Coronary artery (tissue), 2 donors: ENCODE measurements at regions not wholly inside any gene's neighbourhood (a gene's known extent, or its start where the extent isn't known, plus 50 kb on each side); places are given as distances from the start of the nearest gene placed in this dataset.
"Not testable (repeated sequence)": the region's sequence is repeated elsewhere in the genome, so short reads cannot be mapped to it uniquely, and the experiment has no call there.

Experiments used
- DNase-seq: peaks from one replicate; pipeline ENCODE4 v3.0.0-alpha.2; 2017; ENCODE audit warnings: low spot score
- H3K27ac ChIP-seq, 2 donors: fragments of 200-600 bp; sonication (generic); one replicate each; pipeline ENCODE4 v1.5.1; 2016 to 2019
- H3K4me3 ChIP-seq: fragments of 200-600 bp; sonication (generic); 2 replicates; pipeline ENCODE4 v1.5.1; 2016; ENCODE audit warnings: mild to moderate bottlenecking, moderate library complexity
- TF ChIP-seq, protein P1 (sequence below): fragments of 200-600 bp; sonication (generic); IDR thresholded peaks from one replicate; pipeline ENCODE4 v1.5.1; 2019; ENCODE audit warnings: antibody characterized with exemption

DNA sequence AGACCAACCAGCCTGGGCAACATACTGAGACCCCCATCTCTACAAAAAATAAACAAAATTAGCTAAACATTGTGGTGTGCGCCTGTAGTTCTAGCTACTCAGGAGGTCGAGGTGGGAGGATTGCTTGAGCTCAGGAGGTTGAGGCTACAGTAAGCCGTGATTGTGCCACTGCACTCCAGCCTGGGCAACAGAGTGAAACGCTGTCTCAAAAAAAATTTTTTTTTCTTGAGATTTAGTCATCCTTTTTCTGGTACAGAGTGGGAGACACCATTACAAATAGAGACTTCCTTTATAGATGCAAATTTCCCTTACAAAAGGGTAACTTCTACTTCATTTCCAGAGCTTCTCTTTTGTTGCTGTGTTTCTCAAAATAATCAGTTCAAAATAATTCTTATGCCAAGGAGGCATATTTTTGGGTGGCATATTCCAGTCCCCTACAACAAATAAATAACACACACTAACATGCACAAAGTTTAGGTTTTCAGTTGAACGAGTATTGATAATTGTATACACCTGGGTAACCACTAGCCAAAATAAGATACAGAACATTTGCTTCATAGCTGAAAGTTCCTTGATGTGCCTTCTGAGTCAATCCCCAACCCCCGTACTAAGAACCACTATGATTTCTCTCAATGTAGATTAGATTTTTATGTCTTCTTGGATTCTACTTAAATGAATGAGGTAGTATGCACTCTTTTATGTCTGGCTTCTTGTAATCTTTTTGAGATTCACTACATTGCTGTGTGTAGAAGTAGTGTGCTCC is 248.9 kb upstream of the PROK2 start:
- Histone ChIP-seq H3K27ac (no peak overlapping the region), H3K4me3 (no peak overlapping the region)
- DNase-seq, result no peak
- TF ChIP-seq, protein P1, sequence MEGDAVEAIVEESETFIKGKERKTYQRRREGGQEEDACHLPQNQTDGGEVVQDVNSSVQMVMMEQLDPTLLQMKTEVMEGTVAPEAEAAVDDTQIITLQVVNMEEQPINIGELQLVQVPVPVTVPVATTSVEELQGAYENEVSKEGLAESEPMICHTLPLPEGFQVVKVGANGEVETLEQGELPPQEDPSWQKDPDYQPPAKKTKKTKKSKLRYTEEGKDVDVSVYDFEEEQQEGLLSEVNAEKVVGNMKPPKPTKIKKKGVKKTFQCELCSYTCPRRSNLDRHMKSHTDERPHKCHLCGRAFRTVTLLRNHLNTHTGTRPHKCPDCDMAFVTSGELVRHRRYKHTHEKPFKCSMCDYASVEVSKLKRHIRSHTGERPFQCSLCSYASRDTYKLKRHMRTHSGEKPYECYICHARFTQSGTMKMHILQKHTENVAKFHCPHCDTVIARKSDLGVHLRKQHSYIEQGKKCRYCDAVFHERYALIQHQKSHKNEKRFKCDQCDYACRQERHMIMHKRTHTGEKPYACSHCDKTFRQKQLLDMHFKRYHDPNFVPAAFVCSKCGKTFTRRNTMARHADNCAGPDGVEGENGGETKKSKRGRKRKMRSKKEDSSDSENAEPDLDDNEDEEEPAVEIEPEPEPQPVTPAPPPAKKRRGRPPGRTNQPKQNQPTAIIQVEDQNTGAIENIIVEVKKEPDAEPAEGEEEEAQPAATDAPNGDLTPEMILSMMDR, result no peak

DNA sequence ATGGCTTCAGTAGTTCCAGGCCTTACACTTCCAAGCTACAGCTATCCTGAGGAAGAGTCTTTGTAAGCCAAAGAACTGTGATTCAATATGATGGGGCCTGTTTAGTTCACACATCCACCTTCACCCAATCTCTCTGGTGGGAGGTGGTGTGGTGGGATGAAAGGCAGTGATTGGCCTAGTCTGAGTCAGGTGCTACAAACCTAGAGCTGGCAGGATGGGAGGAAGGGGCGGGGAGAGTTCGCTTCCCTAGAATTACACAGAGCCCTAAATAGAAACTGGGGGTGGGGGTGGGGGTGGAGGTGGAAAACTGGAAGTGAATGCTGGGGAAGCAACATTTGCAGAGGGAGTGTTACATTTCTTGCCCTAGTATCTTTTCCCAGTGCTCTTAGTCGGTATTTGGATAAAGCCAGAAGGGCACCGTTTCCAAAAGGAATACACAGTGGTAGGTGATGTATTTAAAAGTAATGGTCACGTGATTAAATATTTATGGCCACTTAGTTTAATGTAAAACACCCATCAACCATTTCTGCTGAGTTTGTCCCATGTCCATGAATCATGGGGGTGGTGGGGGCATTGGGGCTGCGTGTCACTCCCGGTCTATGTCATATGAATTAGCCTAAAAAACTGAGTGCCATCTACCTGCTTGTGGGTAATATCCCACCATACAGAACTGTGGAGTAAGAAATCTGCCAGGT is 247.6 kb upstream of the PROK2 start:
- TF ChIP-seq, protein P1, result no peak
- Histone ChIP-seq H3K4me3 (no peak overlapping the region), H3K27ac (no peak overlapping the region)
- DNase-seq, result no peak

DNA sequence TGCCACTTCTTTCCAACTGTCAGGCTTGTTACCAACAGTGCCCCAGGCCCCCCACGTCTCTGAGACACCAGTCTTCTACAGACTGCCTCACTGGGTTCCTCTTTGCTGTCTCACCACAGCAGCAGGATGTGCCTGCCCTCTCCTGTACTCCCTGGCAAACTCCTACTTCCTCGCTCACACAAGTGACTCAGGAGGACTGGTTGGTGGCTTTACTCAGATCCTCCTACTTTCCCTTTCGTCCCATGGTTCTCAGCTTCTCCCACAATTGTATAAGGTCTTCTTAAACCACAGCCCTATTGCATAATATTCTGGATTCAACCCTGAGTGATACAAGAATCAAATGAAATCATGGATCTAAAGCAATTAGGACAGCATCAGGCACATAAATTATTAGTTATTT is 246.6 kb upstream of the PROK2 start:
- no peak overlapping the region for H3K27ac ChIP-seq
- no peak for DNase-seq
- H3K4me3 ChIP-seq, result no peak overlapping the region
- TF ChIP-seq, protein P1, result no peak

DNA sequence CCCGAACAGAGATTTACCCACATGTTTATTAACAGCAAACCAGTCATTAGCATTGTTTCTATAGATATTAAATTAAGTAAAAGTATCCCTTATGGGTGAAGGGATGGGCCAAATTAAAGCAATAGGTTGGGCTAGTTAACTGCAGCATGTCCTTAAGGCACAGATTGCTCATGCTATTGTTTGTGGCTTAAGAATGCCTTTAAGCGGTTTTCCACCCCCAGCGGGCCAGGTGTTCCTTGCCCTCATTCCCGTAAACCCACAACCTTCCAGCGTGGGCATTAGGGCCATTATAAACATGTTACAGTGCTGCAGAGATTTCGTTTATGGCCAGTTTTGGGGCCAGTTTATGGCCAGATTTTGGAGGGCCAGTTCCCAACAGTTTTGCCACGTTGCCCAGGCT is 245.3 kb upstream of the PROK2 start:
- DNase-seq, H3K4me3 ChIP-seq, H3K27ac ChIP-seq: not testable (repeated sequence)

DNA sequence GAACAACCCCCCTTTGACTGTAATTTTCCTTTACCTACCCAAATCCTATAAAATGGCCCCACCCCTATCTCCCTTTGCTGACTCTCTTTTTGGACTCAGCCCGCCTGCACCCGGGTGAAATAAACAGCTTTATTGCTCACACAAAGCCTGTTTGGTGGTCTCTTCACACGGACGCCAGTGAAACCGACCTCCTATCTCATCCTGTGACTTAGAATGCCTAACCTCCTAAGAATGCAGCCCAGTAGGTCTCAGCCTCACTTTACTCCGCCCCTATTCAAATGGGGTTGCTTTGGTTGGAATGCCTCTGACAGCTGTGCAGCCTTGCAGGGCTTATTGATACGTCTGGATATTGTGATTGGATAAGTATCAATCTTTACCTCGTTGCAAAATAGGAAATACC is 243.8 kb upstream of the PROK2 start:
- DNase-seq, H3K4me3 ChIP-seq, H3K27ac ChIP-seq: not testable (repeated sequence)

DNA sequence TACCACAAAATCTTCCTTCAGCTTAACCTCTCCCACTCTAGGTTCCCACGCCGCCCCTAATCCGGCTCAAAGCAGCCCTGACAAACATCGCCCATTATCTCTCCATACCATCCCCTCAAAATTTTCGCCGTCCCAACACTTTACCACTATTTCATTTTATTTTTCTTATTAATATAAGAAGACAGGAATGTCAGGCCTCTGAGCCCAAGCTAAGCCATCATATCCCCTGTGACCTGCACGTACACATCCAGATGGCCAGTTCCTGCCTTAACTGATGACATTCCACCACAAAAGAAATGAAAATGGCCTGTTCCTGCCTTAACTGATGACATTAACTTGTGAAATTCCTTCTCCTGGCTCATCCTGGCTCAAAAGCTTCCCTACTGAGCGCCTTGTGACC is 243.4 kb upstream of the PROK2 start:
- H3K27ac ChIP-seq, H3K4me3 ChIP-seq, DNase-seq: not testable (repeated sequence)

DNA sequence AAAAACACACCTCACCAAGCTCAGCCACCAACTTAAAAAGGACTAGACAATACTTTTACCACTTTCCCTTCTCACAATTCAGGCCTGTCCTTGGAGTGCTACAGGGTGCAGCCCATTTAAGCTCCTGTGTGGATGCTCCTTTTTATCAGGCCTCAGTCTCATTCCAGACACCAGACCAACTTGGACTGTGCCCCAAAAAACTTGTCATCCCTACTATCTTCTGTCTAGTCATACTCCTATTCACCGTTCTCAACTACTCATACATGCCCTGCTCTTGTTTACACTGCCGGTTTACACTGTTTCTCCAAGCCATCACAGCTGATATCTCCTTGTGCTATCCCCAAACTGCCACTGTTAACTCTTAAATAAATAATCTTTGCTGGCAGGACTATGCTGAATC is 242.8 kb upstream of the PROK2 start:
- not testable (repeated sequence) for H3K4me3 ChIP-seq, H3K27ac ChIP-seq, DNase-seq

DNA sequence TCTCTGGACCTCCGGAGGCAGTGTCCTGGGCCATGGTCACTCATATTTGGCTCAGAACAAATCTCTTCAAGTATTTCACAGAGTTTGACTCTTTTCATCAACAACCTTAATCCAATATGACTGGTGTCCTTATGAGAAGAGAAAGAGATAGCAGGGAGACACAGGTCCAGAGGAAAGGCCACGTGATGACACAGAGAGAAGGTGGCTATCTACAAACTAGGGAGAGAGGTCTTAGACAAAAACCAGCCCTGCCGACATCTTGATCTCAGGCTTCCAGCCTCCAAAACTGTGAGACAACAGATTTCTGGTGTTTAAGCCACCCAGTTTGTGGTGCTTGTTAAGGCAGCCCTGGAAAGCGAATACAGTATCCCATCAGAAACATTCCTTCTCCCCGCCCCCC is 237.1 kb upstream of the PROK2 start:
- no peak overlapping the region for H3K4me3 ChIP-seq
- no peak for DNase-seq
- TF ChIP-seq, protein P1, result no peak

DNA sequence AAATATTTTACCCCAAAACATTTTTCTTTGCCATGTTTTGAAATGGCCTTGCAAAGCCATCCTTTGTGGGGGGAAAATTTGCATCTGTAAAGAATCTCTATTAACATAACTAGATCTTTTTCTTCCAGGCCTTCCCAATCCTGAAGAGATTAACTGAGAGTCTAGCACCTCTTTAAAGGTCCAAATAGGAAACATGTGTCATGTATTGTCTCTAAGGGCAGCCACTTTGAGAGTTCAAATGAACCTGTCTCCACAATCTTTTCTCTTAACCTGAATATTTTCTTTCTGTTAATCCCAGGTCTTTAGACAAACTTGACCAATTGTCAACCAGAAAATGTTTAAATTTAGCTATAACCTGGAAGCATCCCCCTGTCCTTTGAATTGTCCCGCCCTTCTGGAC is 236.6 kb upstream of the PROK2 start:
- TF ChIP-seq, protein P1, result no peak
- DNase-seq, result no peak
- H3K27ac ChIP-seq, result no peak overlapping the region
- no peak overlapping the region for H3K4me3 ChIP-seq

More for the DNA sequence above, 237.1 kb upstream of the PROK2 start:
- H3K27ac ChIP-seq, result no peak overlapping the region
